Choroid plexus epithelial cell (primary cell): ENCODE measurements at regions not wholly inside any gene's neighbourhood (a gene's known extent, or its start where the extent isn't known, plus 50 kb on each side); places are given as distances from the start of the nearest gene placed in this dataset.

Experiments used
- DNase-seq: peaks from one replicate; pipeline ENCODE4 v3.0.0-alpha.2; 2010; ENCODE audit warnings: low read depth
- H3K4me3 ChIP-seq: 2 replicates; pipeline ENCODE4 v1.5.1; 2011; ENCODE audit warnings: low read depth, mild to moderate bottlenecking, control low read depth, low read length, moderate library complexity
- CTCF ChIP-seq: conservative IDR thresholded peaks from 2 replicates; pipeline ENCODE4 v1.5.1; 2011; ENCODE audit warnings: low read depth, mild to moderate bottlenecking, control low read depth, inconsistent platforms, low read length, moderate library complexity

- TF ChIP-seq CTCF: no peak
- no peak for DNase-seq
- no peak overlapping the region for H3K4me3 ChIP-seq
Measured at GRCh38 chr7:17593819-17594419, 295.5 kb downstream of the AHR start.

DNA sequence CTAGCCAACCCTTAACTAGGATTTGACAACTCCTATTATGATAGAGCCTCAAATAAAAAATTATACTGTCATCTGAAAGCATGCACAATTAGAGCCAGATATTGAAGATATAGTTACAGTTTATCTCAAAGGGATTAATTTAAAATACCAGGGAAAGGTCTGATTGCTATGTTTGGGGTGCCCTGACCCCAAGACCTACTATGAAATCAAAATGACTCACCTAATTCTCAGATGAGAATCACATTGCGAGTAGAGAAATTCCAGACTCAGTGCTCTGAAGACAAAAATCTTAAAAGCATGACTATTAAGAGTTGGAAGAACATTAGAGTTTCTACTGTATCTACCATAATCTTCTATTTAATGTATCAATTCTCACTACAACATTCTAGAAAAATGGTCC lies 297.1 kb downstream of the AHR start:
- no peak overlapping the region for H3K4me3 ChIP-seq
- DNase-seq: no peak
- TF ChIP-seq CTCF: no peak

- no peak for DNase-seq
- no peak for TF ChIP-seq CTCF
Measured at GRCh38 chr7:17598305-17598704, 299.9 kb downstream of the AHR start.

DNA sequence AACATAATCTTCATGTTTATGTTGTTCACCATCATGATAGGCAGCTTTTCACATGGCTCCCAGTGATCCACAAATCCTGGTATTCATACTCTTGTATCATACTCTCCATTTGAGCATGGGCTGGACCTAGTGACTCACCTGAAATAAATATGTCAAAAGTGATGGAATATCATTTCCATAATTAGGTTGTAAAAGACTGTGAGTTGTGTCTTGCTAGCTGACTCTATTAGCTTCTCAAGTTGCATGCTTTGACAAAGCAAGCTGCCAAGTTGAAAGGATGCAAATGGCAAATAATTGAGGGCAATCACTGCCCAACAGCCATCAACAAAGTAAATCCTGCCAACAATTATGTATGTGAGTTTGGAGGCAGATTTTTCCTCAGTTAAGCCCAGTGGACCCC lies 300.4 kb downstream of the AHR start:
- no peak for DNase-seq
- H3K4me3 ChIP-seq: no peak overlapping the region
- no peak for TF ChIP-seq CTCF

More at GRCh38 chr7:17598305-17598704, 299.9 kb downstream of the AHR start:
- H3K4me3 ChIP-seq: no peak overlapping the region

DNA sequence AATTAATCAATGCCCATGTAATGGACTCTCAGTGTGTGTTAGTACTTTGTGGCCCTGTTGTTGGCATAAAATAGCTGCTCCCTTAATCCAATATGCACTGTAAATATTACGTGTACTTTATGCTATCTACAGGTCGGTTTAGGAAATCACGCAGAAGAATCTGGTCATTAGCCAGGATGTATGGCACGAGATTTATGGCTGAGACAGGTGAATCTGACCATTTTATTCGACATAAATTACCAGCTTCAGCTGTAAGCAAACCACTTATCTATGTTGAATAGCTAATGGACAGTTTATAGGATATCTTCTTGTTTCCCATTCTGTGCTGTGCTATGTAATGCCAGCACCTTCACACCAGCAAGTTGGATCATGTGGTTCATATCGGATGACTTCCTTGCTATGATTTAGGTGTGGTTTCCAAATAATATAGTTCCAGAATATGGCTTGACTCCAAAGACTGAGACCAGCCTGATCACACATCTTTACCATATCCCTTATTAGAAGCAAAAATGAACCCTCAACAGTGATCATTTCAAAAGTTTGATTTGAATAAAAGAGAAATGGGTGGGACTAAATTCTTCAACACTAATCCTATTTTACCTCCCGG lies 301.4 kb downstream of the AHR start:
- no peak for DNase-seq
- H3K4me3 ChIP-seq: no peak overlapping the region
- no peak for TF ChIP-seq CTCF

- no peak overlapping the region for H3K4me3 ChIP-seq
- no peak for TF ChIP-seq CTCF
- DNase-seq: peak; percentile 97
Measured at GRCh38 chr7:17600340-17600752, 301.9 kb downstream of the AHR start.

- no peak for DNase-seq
- no peak for TF ChIP-seq CTCF
- no peak overlapping the region for H3K4me3 ChIP-seq
Measured at GRCh38 chr7:17601921-17602320, 303.5 kb downstream of the AHR start.
